ENCODE measurements at regions not wholly inside any gene's neighbourhood (a gene's known extent, or its start where the extent isn't known, plus 50 kb on each side); places are given as distances from the start of the nearest gene placed in this dataset.

GRCh38 chr4:187767687-187768086 lies 227.9 kb upstream of the ZFP42 start:
- TF ChIP-seq EZH2 (IDR thresholded peaks at IDR 0.05; ENCODE audit: borderline replicate concordance) (no peak), CTCF (IDR thresholded peaks at IDR 0.05; ENCODE audit: poor library complexity) (no peak), EZH2phosphoT487 (IDR thresholded peaks at IDR 0.05; ENCODE audit: low read depth, severe bottlenecking, unreplicated experiment) (no peak)

Data from hepatocyte (in vitro differentiated cells).